WTC11 (cell line): ENCODE measurements at regions not wholly inside any gene's neighbourhood (a gene's known extent, or its start where the extent isn't known, plus 50 kb on each side); places are given as distances from the start of the nearest gene placed in this dataset.

Experiments used
- ATAC-seq: fragments of 200-7000 bp; cut with Tn5 transposase; 2 replicates; pipeline ENCODE4 v1.10.0; 2021; ENCODE audit warnings: mild to moderate bottlenecking, moderate library complexity
- CTCF ChIA-PET: fragments of 300-600 bp; sonication (Branson Sonifier 250); formaldehyde crosslinking; loops from one replicate; lab custom pipeline; 2021; ENCODE audit warnings: antibody characterized with exemption; lab: Charles Lee
- POLR2A ChIA-PET: fragments of 350-600 bp; sonication (Branson Sonifier 250); formaldehyde crosslinking; loops from one replicate; lab custom pipeline; 2021; ENCODE audit warnings: antibody characterized with exemption; lab: Charles Lee
- DNase-seq: peaks from one replicate; pipeline ENCODE4 v3.0.0; 2021; ENCODE audit warnings: low spot score
- H3K27ac Mint-ChIP-seq: 2 replicates; pipeline ENCODE4 v1.8.0; 2021; ENCODE audit warnings: mixed read lengths
- H3K27me3 Mint-ChIP-seq: 2 replicates; pipeline ENCODE4 v1.8.0; 2021; ENCODE audit warnings: low read depth, mild to moderate bottlenecking, moderate library complexity, mixed read lengths
- H3K36me3 Mint-ChIP-seq: 2 replicates; pipeline ENCODE4 v1.8.0; 2021; ENCODE audit warnings: mixed read lengths
- H3K4me1 Mint-ChIP-seq: 2 replicates; pipeline ENCODE4 v1.8.0; 2022; ENCODE audit warnings: mixed read lengths
- H3K4me3 Mint-ChIP-seq: 2 replicates; pipeline ENCODE4 v1.8.0; 2021; ENCODE audit warnings: mild to moderate bottlenecking, moderate library complexity, mixed read lengths
- H3K9me3 Mint-ChIP-seq: 2 replicates; pipeline ENCODE4 v1.8.0; 2021; ENCODE audit warnings: mixed read lengths
- CREM ChIP-seq: sonication (generic); formaldehyde crosslinking; IDR thresholded peaks from 2 replicates; pipeline ENCODE4 v1.8.1; 2022; ENCODE audit warnings: mild to moderate bottlenecking, missing genetic modification reagents, moderate library complexity
- E2F1 ChIP-seq: sonication (generic); formaldehyde crosslinking; IDR thresholded peaks from 2 replicates; pipeline ENCODE4 v1.8.0; 2022; ENCODE audit warnings: mild to moderate bottlenecking, missing genetic modification reagents
- ELF4 ChIP-seq: sonication (generic); formaldehyde crosslinking; IDR thresholded peaks from 2 replicates; pipeline ENCODE4 v1.8.1; 2022; ENCODE audit warnings: low read depth, mild to moderate bottlenecking, moderate library complexity, missing genetic modification reagents
- FOXK1 ChIP-seq: sonication (generic); formaldehyde crosslinking; IDR thresholded peaks from 2 replicates; pipeline ENCODE4 v1.8.0; 2022; ENCODE audit warnings: mild to moderate bottlenecking, moderate library complexity, missing genetic modification reagents
- FOXP1 ChIP-seq: sonication (generic); formaldehyde crosslinking; IDR thresholded peaks from 2 replicates; pipeline ENCODE4 v1.8.0; 2022; ENCODE audit warnings: missing genetic modification reagents, mild to moderate bottlenecking, moderate library complexity, borderline replicate concordance
- GTF2I ChIP-seq: fragments of 250-450 bp; sonication (Bioruptor Pico); conservative IDR thresholded peaks from 2 replicates; pipeline ENCODE4 v1.4.0; 2021; ENCODE audit warnings: mild to moderate bottlenecking
- MXD4 ChIP-seq: fragments of 250-450 bp; sonication (Bioruptor Pico); IDR thresholded peaks from 2 replicates; pipeline ENCODE4 v1.8.0; 2021; ENCODE audit warnings: mild to moderate bottlenecking, moderate library complexity, borderline replicate concordance
- MYBL2 ChIP-seq: sonication (generic); formaldehyde crosslinking; IDR thresholded peaks from 2 replicates; pipeline ENCODE4 v1.8.1; 2023; ENCODE audit warnings: mild to moderate bottlenecking, moderate library complexity, missing genetic modification reagents
- NFATC4 ChIP-seq: fragments of 250-450 bp; sonication (Bioruptor Pico); IDR thresholded peaks from 2 replicates; pipeline ENCODE4 v1.9.0; 2021; ENCODE audit warnings: mild to moderate bottlenecking
- NFYB ChIP-seq: sonication (generic); formaldehyde crosslinking; conservative IDR thresholded peaks from 2 replicates; pipeline ENCODE4 v1.8.0; 2022; ENCODE audit warnings: low read depth, missing genetic modification reagents
- NR3C1 ChIP-seq: sonication (generic); formaldehyde crosslinking; conservative IDR thresholded peaks from 2 replicates; pipeline ENCODE4 v1.8.1; 2023; ENCODE audit warnings: low read depth, mild to moderate bottlenecking, missing genetic modification reagents
- OVOL2 ChIP-seq: fragments of 250-450 bp; sonication (Bioruptor Pico); IDR thresholded peaks from 2 replicates; pipeline ENCODE4 v1.9.0; 2021; ENCODE audit warnings: mild to moderate bottlenecking, borderline replicate concordance
- SOX15 ChIP-seq: fragments of 250-450 bp; sonication (Bioruptor Pico); IDR thresholded peaks from 2 replicates; pipeline ENCODE4 v1.9.0; 2021; ENCODE audit warnings: mild to moderate bottlenecking
- TCF7 ChIP-seq: sonication (generic); formaldehyde crosslinking; IDR thresholded peaks from 2 replicates; pipeline ENCODE4 v1.8.0; 2022; ENCODE audit warnings: mild to moderate bottlenecking, low read depth, missing genetic modification reagents, moderate library complexity
- TEAD4 ChIP-seq: sonication (generic); formaldehyde crosslinking; IDR thresholded peaks from 2 replicates; pipeline ENCODE4 v1.8.0; 2022; ENCODE audit warnings: mild to moderate bottlenecking, missing genetic modification reagents
- ZNF281 ChIP-seq: sonication (generic); formaldehyde crosslinking; IDR thresholded peaks from 2 replicates; pipeline ENCODE4 v1.8.0; 2023; ENCODE audit warnings: mild to moderate bottlenecking, missing genetic modification reagents
- ZNF671 ChIP-seq: fragments of 250-450 bp; sonication (Bioruptor Pico); IDR thresholded peaks from 2 replicates; pipeline ENCODE4 v1.8.0; 2021; ENCODE audit warnings: mild to moderate bottlenecking
- TF ChIP-seq, protein P1 (sequence below): sonication (generic); formaldehyde crosslinking; IDR thresholded peaks from 2 replicates; pipeline ENCODE4 v1.8.0; 2022; ENCODE audit warnings: mild to moderate bottlenecking, missing genetic modification reagents
- TF ChIP-seq, protein P2 (sequence below): sonication (generic); formaldehyde crosslinking; IDR thresholded peaks from 2 replicates; pipeline ENCODE4 v1.8.1; 2023; ENCODE audit warnings: mild to moderate bottlenecking, moderate library complexity, missing genetic modification reagents
- TF ChIP-seq, protein P3 (sequence below): sonication (generic); formaldehyde crosslinking; IDR thresholded peaks from 2 replicates; pipeline ENCODE4 v1.8.1; 2023; ENCODE audit warnings: mild to moderate bottlenecking, missing genetic modification reagents
- TF ChIP-seq, protein P4 (sequence below): sonication (generic); formaldehyde crosslinking; IDR thresholded peaks from 2 replicates; pipeline ENCODE4 v1.8.0; 2022; ENCODE audit warnings: missing genetic modification reagents

GRCh38 chr1:103218369-103218768 lies 110.0 kb upstream of the COL11A1 start:
- Mint-ChIP-seq H3K9me3 (no peaks in the 10 kb centered on the region), H3K36me3 (no peaks in the 10 kb centered on the region), H3K27ac (no peak overlapping the region), H3K4me1 (peaks cover 4% of the 10 kb centered on the region; the same call in 1 of the 2 replicates), H3K27me3 (no peaks in the 10 kb centered on the region), H3K4me3 (no peak overlapping the region)
- ChIA-PET POLR2A (no interaction called here), CTCF (interaction anchor here (0.5 kb wide), 1 partner anchor 91 kb away, joined by 3 read pairs; no protein-coding TSS in a partner anchor)
- DNase-seq (no peak), ATAC-seq (no peak)
- TF ChIP-seq FOXP1 (CRISPR knock-in tag) (no peak), NR3C1 (CRISPR knock-in tag) (no peak), E2F1 (no peak), TCF7 (no peak), GTF2I (CRISPR knock-in tag) (no peak)
- TF ChIP-seq, protein P1, sequence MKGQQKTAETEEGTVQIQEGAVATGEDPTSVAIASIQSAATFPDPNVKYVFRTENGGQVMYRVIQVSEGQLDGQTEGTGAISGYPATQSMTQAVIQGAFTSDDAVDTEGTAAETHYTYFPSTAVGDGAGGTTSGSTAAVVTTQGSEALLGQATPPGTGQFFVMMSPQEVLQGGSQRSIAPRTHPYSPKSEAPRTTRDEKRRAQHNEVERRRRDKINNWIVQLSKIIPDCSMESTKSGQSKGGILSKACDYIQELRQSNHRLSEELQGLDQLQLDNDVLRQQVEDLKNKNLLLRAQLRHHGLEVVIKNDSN (CRISPR knock-in tag): no peak
- TF ChIP-seq, protein P2, sequence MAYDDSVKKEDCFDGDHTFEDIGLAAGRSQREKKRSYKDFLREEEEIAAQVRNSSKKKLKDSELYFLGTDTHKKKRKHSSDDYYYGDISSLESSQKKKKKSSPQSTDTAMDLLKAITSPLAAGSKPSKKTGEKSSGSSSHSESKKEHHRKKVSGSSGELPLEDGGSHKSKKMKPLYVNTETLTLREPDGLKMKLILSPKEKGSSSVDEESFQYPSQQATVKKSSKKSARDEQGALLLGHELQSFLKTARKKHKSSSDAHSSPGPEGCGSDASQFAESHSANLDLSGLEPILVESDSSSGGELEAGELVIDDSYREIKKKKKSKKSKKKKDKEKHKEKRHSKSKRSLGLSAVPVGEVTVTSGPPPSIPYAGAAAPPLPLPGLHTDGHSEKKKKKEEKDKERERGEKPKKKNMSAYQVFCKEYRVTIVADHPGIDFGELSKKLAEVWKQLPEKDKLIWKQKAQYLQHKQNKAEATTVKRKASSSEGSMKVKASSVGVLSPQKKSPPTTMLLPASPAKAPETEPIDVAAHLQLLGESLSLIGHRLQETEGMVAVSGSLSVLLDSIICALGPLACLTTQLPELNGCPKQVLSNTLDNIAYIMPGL (CRISPR knock-in tag): no peak

DNA sequence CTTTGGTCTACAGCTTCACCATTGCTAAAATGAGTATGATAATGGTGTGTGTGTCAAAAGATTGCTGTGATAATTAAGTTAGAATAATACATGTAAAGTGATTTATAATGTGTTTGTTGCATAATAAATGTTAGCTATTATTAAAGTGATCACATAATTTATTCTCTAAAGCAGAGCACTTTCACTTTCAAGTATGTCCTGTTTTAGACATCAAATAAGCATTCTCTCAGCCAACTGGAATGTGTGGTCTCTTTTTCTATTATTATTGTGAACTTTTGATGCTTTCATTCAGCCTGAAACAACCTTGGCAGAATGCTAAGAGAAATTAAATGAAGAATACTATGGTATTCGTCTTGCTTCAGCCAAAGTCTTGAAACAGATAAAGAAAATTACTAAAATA lies 102.8 kb upstream of the COL11A1 start:
- no peak overlapping the region for H3K4me3 Mint-ChIP-seq
- no peaks in the 10 kb centered on the region for H3K4me1 Mint-ChIP-seq
- no peaks in the 10 kb centered on the region for H3K27me3 Mint-ChIP-seq
- no peak for DNase-seq
- H3K36me3 Mint-ChIP-seq: no peaks in the 10 kb centered on the region
- POLR2A ChIA-PET: no interaction called here
- CTCF ChIA-PET: no interaction called here
- no peak for ATAC-seq
- no peak overlapping the region for H3K27ac Mint-ChIP-seq
- no peaks in the 10 kb centered on the region for H3K9me3 Mint-ChIP-seq
- no peak for TF ChIP-seq NFATC4 (CRISPR knock-in tag)
- TF ChIP-seq NFYB (CRISPR knock-in tag): no peak
- TF ChIP-seq, protein P3, sequence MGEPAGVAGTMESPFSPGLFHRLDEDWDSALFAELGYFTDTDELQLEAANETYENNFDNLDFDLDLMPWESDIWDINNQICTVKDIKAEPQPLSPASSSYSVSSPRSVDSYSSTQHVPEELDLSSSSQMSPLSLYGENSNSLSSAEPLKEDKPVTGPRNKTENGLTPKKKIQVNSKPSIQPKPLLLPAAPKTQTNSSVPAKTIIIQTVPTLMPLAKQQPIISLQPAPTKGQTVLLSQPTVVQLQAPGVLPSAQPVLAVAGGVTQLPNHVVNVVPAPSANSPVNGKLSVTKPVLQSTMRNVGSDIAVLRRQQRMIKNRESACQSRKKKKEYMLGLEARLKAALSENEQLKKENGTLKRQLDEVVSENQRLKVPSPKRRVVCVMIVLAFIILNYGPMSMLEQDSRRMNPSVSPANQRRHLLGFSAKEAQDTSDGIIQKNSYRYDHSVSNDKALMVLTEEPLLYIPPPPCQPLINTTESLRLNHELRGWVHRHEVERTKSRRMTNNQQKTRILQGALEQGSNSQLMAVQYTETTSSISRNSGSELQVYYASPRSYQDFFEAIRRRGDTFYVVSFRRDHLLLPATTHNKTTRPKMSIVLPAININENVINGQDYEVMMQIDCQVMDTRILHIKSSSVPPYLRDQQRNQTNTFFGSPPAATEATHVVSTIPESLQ: no peak
- no peak for TF ChIP-seq SOX15 (CRISPR knock-in tag)
- TF ChIP-seq, protein P2 (CRISPR knock-in tag): no peak
- TF ChIP-seq FOXK1 (CRISPR knock-in tag): no peak
- no peak for TF ChIP-seq CREM (CRISPR knock-in tag)
- TF ChIP-seq ELF4: no peak
- no peak for TF ChIP-seq ZNF281 (CRISPR knock-in tag)
- TF ChIP-seq, protein P4, sequence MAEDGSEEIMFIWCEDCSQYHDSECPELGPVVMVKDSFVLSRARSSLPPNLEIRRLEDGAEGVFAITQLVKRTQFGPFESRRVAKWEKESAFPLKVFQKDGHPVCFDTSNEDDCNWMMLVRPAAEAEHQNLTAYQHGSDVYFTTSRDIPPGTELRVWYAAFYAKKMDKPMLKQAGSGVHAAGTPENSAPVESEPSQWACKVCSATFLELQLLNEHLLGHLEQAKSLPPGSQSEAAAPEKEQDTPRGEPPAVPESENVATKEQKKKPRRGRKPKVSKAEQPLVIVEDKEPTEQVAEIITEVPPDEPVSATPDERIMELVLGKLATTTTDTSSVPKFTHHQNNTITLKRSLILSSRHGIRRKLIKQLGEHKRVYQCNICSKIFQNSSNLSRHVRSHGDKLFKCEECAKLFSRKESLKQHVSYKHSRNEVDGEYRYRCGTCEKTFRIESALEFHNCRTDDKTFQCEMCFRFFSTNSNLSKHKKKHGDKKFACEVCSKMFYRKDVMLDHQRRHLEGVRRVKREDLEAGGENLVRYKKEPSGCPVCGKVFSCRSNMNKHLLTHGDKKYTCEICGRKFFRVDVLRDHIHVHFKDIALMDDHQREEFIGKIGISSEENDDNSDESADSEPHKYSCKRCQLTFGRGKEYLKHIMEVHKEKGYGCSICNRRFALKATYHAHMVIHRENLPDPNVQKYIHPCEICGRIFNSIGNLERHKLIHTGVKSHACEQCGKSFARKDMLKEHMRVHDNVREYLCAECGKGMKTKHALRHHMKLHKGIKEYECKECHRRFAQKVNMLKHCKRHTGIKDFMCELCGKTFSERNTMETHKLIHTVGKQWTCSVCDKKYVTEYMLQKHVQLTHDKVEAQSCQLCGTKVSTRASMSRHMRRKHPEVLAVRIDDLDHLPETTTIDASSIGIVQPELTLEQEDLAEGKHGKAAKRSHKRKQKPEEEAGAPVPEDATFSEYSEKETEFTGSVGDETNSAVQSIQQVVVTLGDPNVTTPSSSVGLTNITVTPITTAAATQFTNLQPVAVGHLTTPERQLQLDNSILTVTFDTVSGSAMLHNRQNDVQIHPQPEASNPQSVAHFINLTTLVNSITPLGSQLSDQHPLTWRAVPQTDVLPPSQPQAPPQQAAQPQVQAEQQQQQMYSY (CRISPR knock-in tag): no peak
- TF ChIP-seq E2F1: no peak
- TF ChIP-seq TEAD4: no peak
- no peak for TF ChIP-seq MYBL2 (CRISPR knock-in tag)
- TF ChIP-seq ZNF671: no peak
- no peak for TF ChIP-seq MXD4 (CRISPR knock-in tag)
- no peak for TF ChIP-seq OVOL2 (CRISPR knock-in tag)
